ENCODE measurements at regions not wholly inside any gene's neighbourhood (a gene's known extent, or its start where the extent isn't known, plus 50 kb on each side); places are given as distances from the start of the nearest gene placed in this dataset.

DNA sequence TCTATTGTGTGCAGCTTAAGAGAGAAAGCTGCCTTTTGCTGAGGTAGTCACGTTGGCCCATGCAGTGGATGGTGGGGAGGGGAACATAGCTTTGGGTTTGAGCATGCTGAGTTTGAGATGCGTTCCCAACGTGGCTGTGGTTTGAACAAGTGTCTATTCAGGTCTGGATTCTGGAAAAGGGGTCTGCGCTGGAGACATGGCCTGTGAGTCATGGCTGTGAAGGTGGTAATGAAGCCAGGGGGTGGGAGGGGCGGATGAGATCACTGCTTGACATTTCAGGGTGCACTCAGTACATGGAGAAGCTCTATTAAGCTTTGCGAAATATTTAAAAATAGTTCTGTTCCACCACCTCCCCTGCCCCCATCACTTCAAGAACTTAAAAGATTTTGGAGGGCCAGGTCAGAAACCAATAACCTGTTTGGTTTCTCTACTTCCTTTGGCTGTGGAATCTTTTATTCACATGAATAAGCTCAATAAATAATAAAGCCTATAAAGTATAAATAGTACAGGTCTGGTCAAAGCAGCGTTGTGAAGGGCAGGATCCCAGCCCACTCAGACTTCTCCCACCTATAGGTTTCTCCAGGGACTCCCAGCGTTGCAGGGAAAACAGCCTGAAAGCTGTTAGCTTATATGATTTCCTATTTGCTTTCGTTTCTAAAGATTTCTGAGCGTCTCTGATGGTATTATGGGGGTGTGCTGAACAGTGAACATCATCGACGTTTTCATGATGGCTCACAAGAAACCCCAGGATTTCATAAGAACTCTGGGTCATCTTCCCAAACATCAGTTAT, 189.9 kb downstream of the NSG2 start:
- TF ChIP-seq CTCF (IDR thresholded peaks at IDR 0.05; ENCODE audit: unreplicated experiment): no peak
- no peak for DNase-seq (ENCODE audit: low spot score)
- Mint-ChIP-seq H3K9me3 (ENCODE audit: unreplicated experiment) (no peaks in the 10 kb centered on the region), H3K27ac (ENCODE audit: unreplicated experiment) (no peak overlapping the region), H3K36me3 (ENCODE audit: low read depth, unreplicated experiment) (no peaks in the 10 kb centered on the region), H3K4me3 (ENCODE audit: unreplicated experiment) (no peak overlapping the region), H3K4me1 (ENCODE audit: unreplicated experiment) (no peaks in the 10 kb centered on the region), H3K27me3 (ENCODE audit: unreplicated experiment) (peaks cover 2% of the 10 kb centered on the region)

- Mint-ChIP-seq H3K4me1 (ENCODE audit: unreplicated experiment) (no peaks in the 10 kb centered on the region), H3K36me3 (ENCODE audit: low read depth, unreplicated experiment) (no peaks in the 10 kb centered on the region), H3K27ac (ENCODE audit: unreplicated experiment) (no peak overlapping the region), H3K9me3 (ENCODE audit: unreplicated experiment) (no peaks in the 10 kb centered on the region), H3K27me3 (ENCODE audit: unreplicated experiment) (peaks cover 2% of the 10 kb centered on the region), H3K4me3 (ENCODE audit: unreplicated experiment) (no peak overlapping the region)
- no peak for TF ChIP-seq CTCF (IDR thresholded peaks at IDR 0.05; ENCODE audit: unreplicated experiment)
- no peak for DNase-seq (ENCODE audit: low spot score)
These were observed 190.6 kb downstream of the NSG2 start for GRCh38 chr5:174236070-174236469.

GRCh38 chr5:174239718-174240117, 194.2 kb downstream of the NSG2 start:
- peaks cover 2% of the 10 kb centered on the region for H3K27me3 Mint-ChIP-seq (ENCODE audit: unreplicated experiment)
- H3K9me3 Mint-ChIP-seq (ENCODE audit: unreplicated experiment): no peaks in the 10 kb centered on the region
- H3K27ac Mint-ChIP-seq (ENCODE audit: unreplicated experiment): no peak overlapping the region
- no peaks in the 10 kb centered on the region for H3K4me1 Mint-ChIP-seq (ENCODE audit: unreplicated experiment)
- no peaks in the 10 kb centered on the region for H3K36me3 Mint-ChIP-seq (ENCODE audit: low read depth, unreplicated experiment)
- no peak for DNase-seq (ENCODE audit: low spot score)
- no peak overlapping the region for H3K4me3 Mint-ChIP-seq (ENCODE audit: unreplicated experiment)
- TF ChIP-seq CTCF (IDR thresholded peaks at IDR 0.05; ENCODE audit: unreplicated experiment): no peak

GRCh38 chr5:174242573-174242972, 197.1 kb downstream of the NSG2 start:
- H3K27ac Mint-ChIP-seq (ENCODE audit: unreplicated experiment): no peak overlapping the region
- H3K4me1 Mint-ChIP-seq (ENCODE audit: unreplicated experiment): no peaks in the 10 kb centered on the region
- TF ChIP-seq CTCF (IDR thresholded peaks at IDR 0.05; ENCODE audit: unreplicated experiment): no peak
- H3K4me3 Mint-ChIP-seq (ENCODE audit: unreplicated experiment): no peak overlapping the region
- H3K36me3 Mint-ChIP-seq (ENCODE audit: low read depth, unreplicated experiment): no peaks in the 10 kb centered on the region
- no peaks in the 10 kb centered on the region for H3K27me3 Mint-ChIP-seq (ENCODE audit: unreplicated experiment)
- H3K9me3 Mint-ChIP-seq (ENCODE audit: unreplicated experiment): no peaks in the 10 kb centered on the region
- no peak for DNase-seq (ENCODE audit: low spot score)

- no peaks in the 10 kb centered on the region for H3K4me1 Mint-ChIP-seq (ENCODE audit: unreplicated experiment)
- no peak for DNase-seq (ENCODE audit: low spot score)
- no peak for TF ChIP-seq CTCF (IDR thresholded peaks at IDR 0.05; ENCODE audit: unreplicated experiment)
- H3K36me3 Mint-ChIP-seq (ENCODE audit: low read depth, unreplicated experiment): no peaks in the 10 kb centered on the region
- no peaks in the 10 kb centered on the region for H3K27me3 Mint-ChIP-seq (ENCODE audit: unreplicated experiment)
- no peak overlapping the region for H3K4me3 Mint-ChIP-seq (ENCODE audit: unreplicated experiment)
- H3K27ac Mint-ChIP-seq (ENCODE audit: unreplicated experiment): no peak overlapping the region
- H3K9me3 Mint-ChIP-seq (ENCODE audit: unreplicated experiment): no peaks in the 10 kb centered on the region
These were observed 198.4 kb downstream of the NSG2 start for GRCh38 chr5:174243904-174244303.
